Colonic mucosa (tissue), 4 donors: ENCODE measurements at regions not wholly inside any gene's neighbourhood (a gene's known extent, or its start where the extent isn't known, plus 50 kb on each side); places are given as distances from the start of the nearest gene placed in this dataset.

Experiments
- DNase-seq: peaks from one replicate; pipeline ENCODE4 v3.0.0-alpha.2; 2020
- H3K27ac ChIP-seq: fragments of 200-600 bp; one replicate; pipeline ENCODE4 v1.8.0; 2021
- H3K27me3 ChIP-seq: fragments of 200-600 bp; one replicate; pipeline ENCODE4 v1.8.0; 2021
- H3K36me3 ChIP-seq: fragments of 200-600 bp; one replicate; pipeline ENCODE4 v1.8.0; 2021
- H3K4me1 ChIP-seq: fragments of 200-600 bp; one replicate; pipeline ENCODE4 v1.8.0; 2021; ENCODE audit warnings: mild to moderate bottlenecking
- H3K4me3 ChIP-seq: fragments of 200-600 bp; one replicate; pipeline ENCODE4 v1.8.0; 2021
- H3K9ac ChIP-seq, 2 donors: one replicate each; pipeline ENCODE4 v1.7.0; 2013; ENCODE audit warnings: control low read depth in 2 of 2, low read depth in 2 of 2, low read length in 2 of 2
- H3K9me3 ChIP-seq: fragments of 200-600 bp; one replicate; pipeline ENCODE4 v1.8.0; 2021
- intact Hi-C: fragments of 100-400 bp; cut with DNase I; formaldehyde crosslinking; loops from one replicate; pipeline ENCODE4 v1.14.1; 2022
- TF ChIP-seq, protein P1 (sequence below): fragments of 200-600 bp; IDR thresholded peaks from one replicate; pipeline ENCODE4 v1.8.0; 2022; ENCODE audit warnings: antibody characterized with exemption, mild to moderate bottlenecking
- donor health status: healthy.
- donor health status: DM: no; HTN: no; CAD: no.
- donor health status: DM: no; HTN: no; CAD: no.

DNA sequence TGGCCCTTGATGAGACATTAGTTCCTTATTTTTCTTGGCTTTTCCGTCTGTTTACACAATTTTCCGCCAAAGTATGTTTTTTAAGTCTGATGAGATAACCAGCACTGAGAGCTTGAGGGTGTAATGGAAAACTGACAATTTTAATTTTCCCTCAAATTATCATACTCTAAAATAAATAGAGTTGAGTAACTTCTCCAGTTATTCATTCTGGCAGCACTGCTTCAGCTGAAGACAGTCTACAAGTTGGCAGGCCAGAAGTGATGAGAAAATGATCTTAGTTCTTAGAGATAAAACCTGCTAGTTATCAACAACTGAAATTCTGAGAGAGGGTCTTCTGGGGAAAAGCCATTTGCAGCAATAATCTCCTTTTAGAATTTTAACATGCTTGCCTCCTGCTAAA, 241.6 kb upstream of the TET2 start:
- no peak for DNase-seq
- intact Hi-C loops: no loop called here

DNA sequence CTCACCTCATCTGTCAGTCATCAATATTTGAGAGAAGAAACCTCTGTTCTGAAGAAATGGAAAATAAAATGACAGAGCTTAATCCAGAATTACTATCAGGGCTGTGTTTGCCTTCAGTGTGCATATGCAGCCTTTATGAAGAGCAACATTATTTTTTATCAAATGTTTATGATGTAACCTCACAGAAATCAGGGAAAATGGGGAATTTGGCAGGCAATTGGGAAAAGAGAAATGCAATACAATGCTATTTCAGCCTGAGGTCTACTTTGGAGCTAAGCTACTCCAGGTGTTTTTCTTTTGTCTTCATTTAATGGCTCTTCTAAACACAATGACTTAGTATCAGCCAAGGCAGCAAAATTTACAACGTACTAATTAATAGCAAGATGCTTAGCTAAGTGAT, 241.1 kb upstream of the TET2 start:
- Histone ChIP-seq H3K4me3 (no peak overlapping the region), H3K9ac (no peak overlapping the region), H3K9me3 (no peaks in the 10 kb centered on the region), H3K27me3 (no peaks in the 10 kb centered on the region), H3K36me3 (no peaks in the 10 kb centered on the region), H3K4me1 (no peaks in the 10 kb centered on the region), H3K27ac (no peak overlapping the region)
- DNase-seq: no peak
- TF ChIP-seq, protein P1, sequence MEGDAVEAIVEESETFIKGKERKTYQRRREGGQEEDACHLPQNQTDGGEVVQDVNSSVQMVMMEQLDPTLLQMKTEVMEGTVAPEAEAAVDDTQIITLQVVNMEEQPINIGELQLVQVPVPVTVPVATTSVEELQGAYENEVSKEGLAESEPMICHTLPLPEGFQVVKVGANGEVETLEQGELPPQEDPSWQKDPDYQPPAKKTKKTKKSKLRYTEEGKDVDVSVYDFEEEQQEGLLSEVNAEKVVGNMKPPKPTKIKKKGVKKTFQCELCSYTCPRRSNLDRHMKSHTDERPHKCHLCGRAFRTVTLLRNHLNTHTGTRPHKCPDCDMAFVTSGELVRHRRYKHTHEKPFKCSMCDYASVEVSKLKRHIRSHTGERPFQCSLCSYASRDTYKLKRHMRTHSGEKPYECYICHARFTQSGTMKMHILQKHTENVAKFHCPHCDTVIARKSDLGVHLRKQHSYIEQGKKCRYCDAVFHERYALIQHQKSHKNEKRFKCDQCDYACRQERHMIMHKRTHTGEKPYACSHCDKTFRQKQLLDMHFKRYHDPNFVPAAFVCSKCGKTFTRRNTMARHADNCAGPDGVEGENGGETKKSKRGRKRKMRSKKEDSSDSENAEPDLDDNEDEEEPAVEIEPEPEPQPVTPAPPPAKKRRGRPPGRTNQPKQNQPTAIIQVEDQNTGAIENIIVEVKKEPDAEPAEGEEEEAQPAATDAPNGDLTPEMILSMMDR: no peak
- intact Hi-C loops: no loop called here

More for the DNA sequence above, 241.6 kb upstream of the TET2 start:
- H3K27ac ChIP-seq: no peak overlapping the region
- TF ChIP-seq, protein P1: no peak
- no peaks in the 10 kb centered on the region for H3K9me3 ChIP-seq
- no peaks in the 10 kb centered on the region for H3K27me3 ChIP-seq
- H3K9ac ChIP-seq: no peak overlapping the region
- no peak overlapping the region for H3K4me3 ChIP-seq
- H3K4me1 ChIP-seq: no peaks in the 10 kb centered on the region
- no peaks in the 10 kb centered on the region for H3K36me3 ChIP-seq

DNA sequence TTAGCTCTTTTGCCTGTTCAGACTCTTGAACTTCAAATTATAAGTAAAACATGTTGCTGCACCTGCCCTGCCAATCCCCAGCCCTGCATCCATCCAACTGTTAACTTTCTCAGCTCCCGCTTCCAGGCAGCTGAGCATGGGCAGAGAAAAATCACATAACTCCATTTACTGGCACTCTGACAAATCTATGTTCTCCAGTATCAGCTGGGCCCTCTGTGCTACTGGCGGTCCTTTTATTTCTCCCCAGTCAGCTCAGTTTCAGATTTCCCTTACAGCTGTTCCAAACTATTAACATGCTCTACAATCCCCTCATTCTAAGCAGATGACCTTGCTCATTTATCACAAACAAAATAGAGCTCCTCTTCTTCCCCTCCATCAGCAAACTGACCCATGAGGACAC, 240.4 kb upstream of the TET2 start:
- Histone ChIP-seq H3K4me3 (no peak overlapping the region), H3K9ac (no peak overlapping the region), H3K36me3 (no peaks in the 10 kb centered on the region), H3K27ac (no peak overlapping the region), H3K4me1 (no peaks in the 10 kb centered on the region), H3K9me3 (no peaks in the 10 kb centered on the region), H3K27me3 (no peaks in the 10 kb centered on the region)
- TF ChIP-seq, protein P1: no peak
- DNase-seq: no peak
- intact Hi-C loops: no loop called here

DNA sequence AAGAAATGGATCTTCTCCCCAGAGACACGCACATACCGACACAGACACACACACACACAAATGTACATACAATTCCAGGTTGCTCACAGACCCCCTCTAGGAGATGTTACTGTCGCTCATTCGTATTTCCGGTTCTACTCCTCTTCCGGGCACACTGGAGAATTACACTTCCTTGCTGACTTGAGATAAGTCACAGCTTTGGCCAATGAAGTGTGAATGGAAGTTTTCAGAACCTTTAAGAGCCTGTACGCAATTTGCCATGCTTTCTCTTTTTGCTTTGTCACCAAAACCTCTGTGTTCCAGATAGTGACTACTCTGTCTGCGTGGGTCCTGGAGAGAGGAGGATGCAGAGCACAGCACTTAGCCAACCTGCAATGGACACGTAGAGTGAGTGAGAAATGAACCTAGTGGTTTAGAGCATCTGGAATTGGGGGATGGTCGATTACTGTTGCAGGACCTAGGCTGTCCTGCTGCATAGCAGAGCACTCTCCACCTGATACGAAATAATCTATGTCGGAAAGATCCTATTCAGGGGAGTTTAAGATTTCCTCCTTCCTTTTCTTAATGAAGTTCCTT, 239.5 kb upstream of the TET2 start:
- intact Hi-C loops: no loop called here
- Histone ChIP-seq H3K4me3 (no peak overlapping the region), H3K4me1 (no peaks in the 10 kb centered on the region), H3K9me3 (no peaks in the 10 kb centered on the region), H3K27me3 (no peaks in the 10 kb centered on the region), H3K36me3 (no peaks in the 10 kb centered on the region), H3K27ac (no peak overlapping the region), H3K9ac (no peak overlapping the region)
- DNase-seq: no peak
- TF ChIP-seq, protein P1: no peak

DNA sequence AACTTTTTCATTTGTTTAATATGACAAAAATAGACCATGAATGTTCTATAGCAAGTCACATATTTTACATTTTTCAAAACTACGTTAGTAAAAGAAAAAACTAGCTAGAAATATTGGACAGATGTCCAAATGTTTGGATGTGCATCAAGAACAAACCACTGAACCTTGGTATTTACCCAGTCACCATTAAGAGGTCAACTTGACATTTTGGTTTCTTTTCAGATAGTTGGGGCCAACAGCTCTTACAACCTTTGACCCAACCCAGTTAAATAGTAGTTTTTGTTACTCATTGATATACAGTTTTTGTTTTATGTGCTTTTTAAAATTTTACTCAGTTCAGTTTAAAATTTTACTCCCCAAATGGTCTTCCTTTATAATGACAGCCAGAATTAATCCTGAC, 238.7 kb upstream of the TET2 start:
- H3K27me3 ChIP-seq: no peaks in the 10 kb centered on the region
- no peaks in the 10 kb centered on the region for H3K36me3 ChIP-seq
- no peaks in the 10 kb centered on the region for H3K4me1 ChIP-seq
- DNase-seq: no peak
- no peak overlapping the region for H3K27ac ChIP-seq
- H3K4me3 ChIP-seq: no peak overlapping the region
- intact Hi-C loops: no loop called here
- no peaks in the 10 kb centered on the region for H3K9me3 ChIP-seq
- no peak overlapping the region for H3K9ac ChIP-seq
- TF ChIP-seq, protein P1: no peak
